HepG2 (cell line): ENCODE measurements at regions not wholly inside any gene's neighbourhood (a gene's known extent, or its start where the extent isn't known, plus 50 kb on each side); places are given as distances from the start of the nearest gene placed in this dataset.

Experiments
- CREB1 ChIP-seq, 2 experiments: fragments of 450-650 bp in 1 of 2; IDR thresholded peaks; 2 replicates each; pipeline ENCODE4 v1.6.1; 2016 to 2017; ENCODE audit warnings: control low read depth in 1 of 2, mild to moderate bottlenecking in 1 of 2, missing compliant biosample characterization in 1 of 2, missing genetic modification characterization in 1 of 2
- CSRNP1 ChIP-seq: sonication (generic); formaldehyde crosslinking; IDR thresholded peaks from 2 replicates; pipeline ENCODE4 v1.8.1; 2023; ENCODE audit warnings: mild to moderate bottlenecking, missing genetic modification reagents
- DBP ChIP-seq: sonication (generic); formaldehyde crosslinking; IDR thresholded peaks from 2 replicates; pipeline ENCODE4 v1.4.0; 2020; ENCODE audit warnings: missing genetic modification reagents; ENCODE audit errors: not compliant biosample characterization
- DPF2 ChIP-seq: sonication (generic); formaldehyde crosslinking; IDR thresholded peaks from 2 replicates; pipeline ENCODE4 v1.4.0; 2020; ENCODE audit warnings: mild to moderate bottlenecking, low read depth, missing genetic modification reagents, borderline replicate concordance
- ETS1 ChIP-seq: sonication (generic); formaldehyde crosslinking; IDR thresholded peaks from 2 replicates; pipeline ENCODE4 v1.4.0; 2020; ENCODE audit warnings: missing genetic modification reagents
- FOXK1 ChIP-seq: sonication (generic); formaldehyde crosslinking; IDR thresholded peaks from 2 replicates; pipeline ENCODE4 v1.4.0; 2020; ENCODE audit warnings: low read depth, missing genetic modification reagents, borderline replicate concordance
- KDM5A ChIP-seq: fragments of 200-600 bp; sonication (generic); IDR thresholded peaks from 2 replicates; pipeline ENCODE4 v1.7.0; 2018; ENCODE audit warnings: antibody characterized with exemption, mild to moderate bottlenecking, low read length, borderline replicate concordance
- KLF12 ChIP-seq: sonication (generic); formaldehyde crosslinking; IDR thresholded peaks from 2 replicates; pipeline ENCODE4 v1.4.0; 2020; ENCODE audit warnings: missing genetic modification reagents, borderline replicate concordance
- MEIS1 ChIP-seq: sonication (generic); formaldehyde crosslinking; IDR thresholded peaks from 2 replicates; pipeline ENCODE4 v1.9.0; 2021; ENCODE audit warnings: mild to moderate bottlenecking, missing genetic modification reagents, moderate library complexity, borderline replicate concordance
- NBN ChIP-seq: fragments of 450-650 bp; conservative IDR thresholded peaks from 2 replicates; pipeline ENCODE4 v1.6.1; 2017
- NPAS2 ChIP-seq: sonication (generic); formaldehyde crosslinking; IDR thresholded peaks from 2 replicates; pipeline ENCODE4 v1.8.0; 2022; ENCODE audit warnings: mild to moderate bottlenecking, missing genetic modification reagents, borderline replicate concordance
- RXRB ChIP-seq: IDR thresholded peaks from 2 replicates; pipeline ENCODE4 v1.6.1; 2016; ENCODE audit warnings: borderline replicate concordance, missing genetic modification reagents, missing compliant biosample characterization
- SNAI1 ChIP-seq: sonication (generic); formaldehyde crosslinking; IDR thresholded peaks from 2 replicates; pipeline ENCODE4 v1.5.0; 2020; ENCODE audit warnings: mild to moderate bottlenecking, missing genetic modification reagents, borderline replicate concordance
- SP4 ChIP-seq: sonication (generic); formaldehyde crosslinking; IDR thresholded peaks from 2 replicates; pipeline ENCODE4 v1.8.1; 2023; ENCODE audit warnings: mild to moderate bottlenecking, missing genetic modification reagents
- SRSF9 ChIP-seq: fragments of 200-400 bp; formaldehyde crosslinking; IDR thresholded peaks from 2 replicates; pipeline ENCODE4 v1.6.1; 2018; ENCODE audit warnings: borderline replicate concordance, mild to moderate bottlenecking, low read depth, low read length; ENCODE audit not compliant: insufficient read depth, poor library complexity, severe bottlenecking
- ZC3H4 ChIP-seq: sonication (generic); formaldehyde crosslinking; IDR thresholded peaks from 2 replicates; pipeline ENCODE4 v1.4.0; 2020; ENCODE audit warnings: missing genetic modification reagents, borderline replicate concordance
- ZFP62 ChIP-seq: sonication (generic); formaldehyde crosslinking; IDR thresholded peaks from 2 replicates; pipeline ENCODE4 v1.4.0; 2020; ENCODE audit warnings: missing genetic modification reagents
- ZMYM2 ChIP-seq: sonication (generic); formaldehyde crosslinking; IDR thresholded peaks from 2 replicates; pipeline ENCODE4 v1.8.0; 2022; ENCODE audit warnings: mild to moderate bottlenecking, missing genetic modification reagents
- ZNF280B ChIP-seq: sonication (generic); formaldehyde crosslinking; IDR thresholded peaks from 2 replicates; pipeline ENCODE4 v1.5.0; 2020; ENCODE audit warnings: missing genetic modification reagents, mild to moderate bottlenecking, borderline replicate concordance
- ZNF337 ChIP-seq: sonication (generic); formaldehyde crosslinking; IDR thresholded peaks from 2 replicates; pipeline ENCODE4 v1.5.1; 2020; ENCODE audit warnings: missing genetic modification reagents, low read depth, mild to moderate bottlenecking, borderline replicate concordance
- ZNF773 ChIP-seq: sonication (generic); formaldehyde crosslinking; IDR thresholded peaks from 2 replicates; pipeline ENCODE4 v1.4.0; 2020; ENCODE audit warnings: missing genetic modification reagents, borderline replicate concordance

GRCh38 chr1:213759359-213760181 lies 228.2 kb upstream of the PROX1 start (continued):
- TF ChIP-seq CSRNP1 (no peak), ZNF280B (CRISPR knock-in tag) (no peak), SP4 (CRISPR knock-in tag) (peak; percentile 62; the same call in 1 of the 2 replicates), RXRB (CRISPR knock-in tag) (peak; percentile 80; the same call in 1 of the 2 replicates), ZFP62 (CRISPR knock-in tag) (no peak), CREB1 (IDR thresholded peaks at IDR 0.05) (no peak; the same call in 1 of the 2 replicates), CREB1 (CRISPR knock-in tag; IDR thresholded peaks at IDR 0.05) (no peak), SNAI1 (peak; percentile 90), ETS1 (no peak), NPAS2 (CRISPR knock-in tag) (no peak), NBN (no peak), FOXK1 (CRISPR knock-in tag) (peak; percentile 98), ZNF773 (CRISPR knock-in tag) (no peak), DBP (no peak), DPF2 (CRISPR knock-in tag) (peak; percentile 87), KDM5A (no peak), ZMYM2 (0 out of 2 replicates have a peak, but pooled peaks have one; percentile 33), KLF12 (no peak), ZNF337 (CRISPR knock-in tag) (no peak), SRSF9 (no peak), MEIS1 (CRISPR knock-in tag) (peak; percentile 94), ZC3H4 (CRISPR knock-in tag) (no peak)
